ENCODE measurements at regions not wholly inside any gene's neighbourhood (a gene's known extent, or its start where the extent isn't known, plus 50 kb on each side); places are given as distances from the start of the nearest gene placed in this dataset.

DNA sequence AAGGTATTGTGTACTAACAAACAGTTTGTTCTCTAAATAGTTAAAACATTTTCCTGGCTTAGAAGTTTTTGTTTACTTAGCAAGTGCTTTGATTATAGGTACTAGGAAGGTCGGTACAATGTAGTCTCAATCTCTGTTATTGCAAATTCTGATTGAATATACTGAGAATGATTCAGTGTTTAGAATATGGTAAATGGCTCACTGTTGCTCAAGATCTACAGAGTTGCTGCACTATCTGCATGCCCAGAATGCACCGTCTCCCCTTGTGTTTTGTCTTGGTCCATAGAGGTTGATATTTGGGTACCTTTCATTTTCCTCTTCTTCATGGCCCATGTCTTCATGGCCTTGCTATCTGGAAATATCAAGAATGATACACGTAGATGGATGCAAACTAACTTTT lies 99.6 kb downstream of the KLF6 start:
- TF ChIP-seq OSR1 (CRISPR knock-in tag; IDR thresholded peaks at IDR 0.05): no peak
- no peak for TF ChIP-seq TCF4 (CRISPR knock-in tag; IDR thresholded peaks at IDR 0.05; ENCODE audit: borderline replicate concordance)
- TF ChIP-seq CSDC2 (CRISPR knock-in tag; IDR thresholded peaks at IDR 0.05): no peak
- TF ChIP-seq ZC3H10 (CRISPR knock-in tag; IDR thresholded peaks at IDR 0.05): no peak
- no peak for TF ChIP-seq ARNTL (CRISPR knock-in tag; IDR thresholded peaks at IDR 0.05; ENCODE audit: borderline replicate concordance, low read depth)
- TF ChIP-seq, protein P1, sequence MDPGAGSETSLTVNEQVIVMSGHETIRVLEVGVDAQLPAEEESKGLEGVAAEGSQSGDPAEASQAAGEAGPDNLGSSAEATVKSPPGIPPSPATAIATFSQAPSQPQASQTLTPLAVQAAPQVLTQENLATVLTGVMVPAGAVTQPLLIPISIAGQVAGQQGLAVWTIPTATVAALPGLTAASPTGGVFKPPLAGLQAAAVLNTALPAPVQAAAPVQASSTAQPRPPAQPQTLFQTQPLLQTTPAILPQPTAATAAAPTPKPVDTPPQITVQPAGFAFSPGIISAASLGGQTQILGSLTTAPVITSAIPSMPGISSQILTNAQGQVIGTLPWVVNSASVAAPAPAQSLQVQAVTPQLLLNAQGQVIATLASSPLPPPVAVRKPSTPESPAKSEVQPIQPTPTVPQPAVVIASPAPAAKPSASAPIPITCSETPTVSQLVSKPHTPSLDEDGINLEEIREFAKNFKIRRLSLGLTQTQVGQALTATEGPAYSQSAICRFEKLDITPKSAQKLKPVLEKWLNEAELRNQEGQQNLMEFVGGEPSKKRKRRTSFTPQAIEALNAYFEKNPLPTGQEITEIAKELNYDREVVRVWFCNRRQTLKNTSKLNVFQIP (CRISPR knock-in tag; IDR thresholded peaks at IDR 0.05; ENCODE audit: borderline replicate concordance, low read depth): no peak
- no peak for TF ChIP-seq ZFP3 (CRISPR knock-in tag; IDR thresholded peaks at IDR 0.05)
- TF ChIP-seq, protein P2, sequence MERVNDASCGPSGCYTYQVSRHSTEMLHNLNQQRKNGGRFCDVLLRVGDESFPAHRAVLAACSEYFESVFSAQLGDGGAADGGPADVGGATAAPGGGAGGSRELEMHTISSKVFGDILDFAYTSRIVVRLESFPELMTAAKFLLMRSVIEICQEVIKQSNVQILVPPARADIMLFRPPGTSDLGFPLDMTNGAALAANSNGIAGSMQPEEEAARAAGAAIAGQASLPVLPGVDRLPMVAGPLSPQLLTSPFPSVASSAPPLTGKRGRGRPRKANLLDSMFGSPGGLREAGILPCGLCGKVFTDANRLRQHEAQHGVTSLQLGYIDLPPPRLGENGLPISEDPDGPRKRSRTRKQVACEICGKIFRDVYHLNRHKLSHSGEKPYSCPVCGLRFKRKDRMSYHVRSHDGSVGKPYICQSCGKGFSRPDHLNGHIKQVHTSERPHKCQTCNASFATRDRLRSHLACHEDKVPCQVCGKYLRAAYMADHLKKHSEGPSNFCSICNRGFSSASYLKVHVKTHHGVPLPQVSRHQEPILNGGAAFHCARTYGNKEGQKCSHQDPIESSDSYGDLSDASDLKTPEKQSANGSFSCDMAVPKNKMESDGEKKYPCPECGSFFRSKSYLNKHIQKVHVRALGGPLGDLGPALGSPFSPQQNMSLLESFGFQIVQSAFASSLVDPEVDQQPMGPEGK (CRISPR knock-in tag; IDR thresholded peaks at IDR 0.05; ENCODE audit: borderline replicate concordance): no peak
- TF ChIP-seq BACH2 (CRISPR knock-in tag; IDR thresholded peaks at IDR 0.05; ENCODE audit: borderline replicate concordance): no peak
- no peak for TF ChIP-seq ZFP30 (CRISPR knock-in tag; IDR thresholded peaks at IDR 0.05)
- TF ChIP-seq, protein P3, sequence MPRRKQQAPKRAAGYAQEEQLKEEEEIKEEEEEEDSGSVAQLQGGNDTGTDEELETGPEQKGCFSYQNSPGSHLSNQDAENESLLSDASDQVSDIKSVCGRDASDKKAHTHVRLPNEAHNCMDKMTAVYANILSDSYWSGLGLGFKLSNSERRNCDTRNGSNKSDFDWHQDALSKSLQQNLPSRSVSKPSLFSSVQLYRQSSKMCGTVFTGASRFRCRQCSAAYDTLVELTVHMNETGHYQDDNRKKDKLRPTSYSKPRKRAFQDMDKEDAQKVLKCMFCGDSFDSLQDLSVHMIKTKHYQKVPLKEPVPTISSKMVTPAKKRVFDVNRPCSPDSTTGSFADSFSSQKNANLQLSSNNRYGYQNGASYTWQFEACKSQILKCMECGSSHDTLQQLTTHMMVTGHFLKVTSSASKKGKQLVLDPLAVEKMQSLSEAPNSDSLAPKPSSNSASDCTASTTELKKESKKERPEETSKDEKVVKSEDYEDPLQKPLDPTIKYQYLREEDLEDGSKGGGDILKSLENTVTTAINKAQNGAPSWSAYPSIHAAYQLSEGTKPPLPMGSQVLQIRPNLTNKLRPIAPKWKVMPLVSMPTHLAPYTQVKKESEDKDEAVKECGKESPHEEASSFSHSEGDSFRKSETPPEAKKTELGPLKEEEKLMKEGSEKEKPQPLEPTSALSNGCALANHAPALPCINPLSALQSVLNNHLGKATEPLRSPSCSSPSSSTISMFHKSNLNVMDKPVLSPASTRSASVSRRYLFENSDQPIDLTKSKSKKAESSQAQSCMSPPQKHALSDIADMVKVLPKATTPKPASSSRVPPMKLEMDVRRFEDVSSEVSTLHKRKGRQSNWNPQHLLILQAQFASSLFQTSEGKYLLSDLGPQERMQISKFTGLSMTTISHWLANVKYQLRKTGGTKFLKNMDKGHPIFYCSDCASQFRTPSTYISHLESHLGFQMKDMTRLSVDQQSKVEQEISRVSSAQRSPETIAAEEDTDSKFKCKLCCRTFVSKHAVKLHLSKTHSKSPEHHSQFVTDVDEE (CRISPR knock-in tag; IDR thresholded peaks at IDR 0.05): no peak
- TF ChIP-seq GLIS3 (CRISPR knock-in tag; IDR thresholded peaks at IDR 0.05): no peak
